Astrocyte (in vitro differentiated cells and primary cell): ENCODE measurements at regions not wholly inside any gene's neighbourhood (a gene's known extent, or its start where the extent isn't known, plus 50 kb on each side); places are given as distances from the start of the nearest gene placed in this dataset.

Experiments
- DNase-seq: peaks from one replicate; pipeline ENCODE4 v3.0.0-alpha.2; 2010; ENCODE audit warnings: low read depth
- FAIRE-seq: peaks from 2 replicates; lab custom pipeline; 2011; peaks lifted over from hg19 to GRCh38; lab: Jason Lieb, UNC
- H2AFZ ChIP-seq: 2 replicates; pipeline ENCODE4 v1.6.0; 2012; ENCODE audit warnings: low read depth, low read length, inconsistent platforms
- H3K27ac ChIP-seq: 2 replicates; pipeline ENCODE4 v1.5.1; 2011; ENCODE audit warnings: low read depth, low read length, inconsistent platforms
- H3K27me3 ChIP-seq: 2 replicates; pipeline ENCODE4 v1.6.0; 2011; ENCODE audit warnings: low read length, inconsistent platforms; ENCODE audit not compliant: insufficient read depth
- H3K36me3 ChIP-seq: 2 replicates; pipeline ENCODE4 v1.5.1; 2011; ENCODE audit warnings: low read length, inconsistent platforms; ENCODE audit not compliant: insufficient read depth
- H3K4me1 ChIP-seq: 2 replicates; pipeline ENCODE4 v1.5.1; 2011; ENCODE audit warnings: low read length, inconsistent platforms; ENCODE audit not compliant: insufficient read depth
- H3K4me2 ChIP-seq: 2 replicates; pipeline ENCODE4 v1.6.0; 2012; ENCODE audit warnings: low read length, inconsistent platforms
- H3K4me3 ChIP-seq: 2 replicates; pipeline ENCODE4 v1.5.1; 2011; ENCODE audit warnings: low read depth, mild to moderate bottlenecking, low read length, inconsistent platforms; ENCODE audit not compliant: insufficient read depth
- H3K79me2 ChIP-seq: 2 replicates; pipeline ENCODE4 v1.6.0; 2012; ENCODE audit warnings: mild to moderate bottlenecking, low read length, inconsistent platforms; ENCODE audit not compliant: insufficient read depth
- H3K9ac ChIP-seq: 2 replicates; pipeline ENCODE4 v1.6.0; 2012; ENCODE audit warnings: mild to moderate bottlenecking, low read length, inconsistent platforms
- H3K9me3 ChIP-seq: 2 replicates; pipeline ENCODE4 v1.5.1; 2012; ENCODE audit warnings: low read depth, mild to moderate bottlenecking, low read length, inconsistent platforms; ENCODE audit not compliant: insufficient read depth
- H4K20me1 ChIP-seq: 2 replicates; pipeline ENCODE4 v1.6.0; 2012; ENCODE audit warnings: low read length, inconsistent platforms; ENCODE audit not compliant: insufficient read depth
- H3K27ac Mint-ChIP-seq: one replicate; pipeline ENCODE4 v1.8.0; 2021; ENCODE audit warnings: mild to moderate bottlenecking, mixed read lengths; ENCODE audit not compliant: unreplicated experiment
- H3K27me3 Mint-ChIP-seq: one replicate; pipeline ENCODE4 v1.8.0; 2021; ENCODE audit warnings: low read depth, mixed read lengths; ENCODE audit not compliant: unreplicated experiment
- H3K36me3 Mint-ChIP-seq: one replicate; pipeline ENCODE4 v1.8.0; 2021; ENCODE audit warnings: low read depth, mixed read lengths; ENCODE audit not compliant: unreplicated experiment
- H3K4me1 Mint-ChIP-seq: one replicate; pipeline ENCODE4 v1.8.0; 2021; ENCODE audit warnings: low read depth, mixed read lengths; ENCODE audit not compliant: unreplicated experiment
- H3K4me3 Mint-ChIP-seq: one replicate; pipeline ENCODE4 v1.8.0; 2021; ENCODE audit warnings: mild to moderate bottlenecking, moderate library complexity, mixed read lengths; ENCODE audit not compliant: unreplicated experiment
- H3K9me3 Mint-ChIP-seq: one replicate; pipeline ENCODE4 v1.8.0; 2021; ENCODE audit warnings: mild to moderate bottlenecking, mixed read lengths; ENCODE audit not compliant: unreplicated experiment
- EZH2 ChIP-seq: IDR thresholded peaks from 2 replicates; pipeline ENCODE4 v1.6.1; 2012; ENCODE audit warnings: mild to moderate bottlenecking, low read length, inconsistent platforms; ENCODE audit not compliant: insufficient read depth
- TF ChIP-seq, protein P1 (sequence below): IDR thresholded peaks from 2 replicates; pipeline ENCODE4 v1.5.1; 2011; ENCODE audit warnings: low read depth, mild to moderate bottlenecking, inconsistent platforms, low read length, moderate library complexity; ENCODE audit not compliant: insufficient read depth

DNA sequence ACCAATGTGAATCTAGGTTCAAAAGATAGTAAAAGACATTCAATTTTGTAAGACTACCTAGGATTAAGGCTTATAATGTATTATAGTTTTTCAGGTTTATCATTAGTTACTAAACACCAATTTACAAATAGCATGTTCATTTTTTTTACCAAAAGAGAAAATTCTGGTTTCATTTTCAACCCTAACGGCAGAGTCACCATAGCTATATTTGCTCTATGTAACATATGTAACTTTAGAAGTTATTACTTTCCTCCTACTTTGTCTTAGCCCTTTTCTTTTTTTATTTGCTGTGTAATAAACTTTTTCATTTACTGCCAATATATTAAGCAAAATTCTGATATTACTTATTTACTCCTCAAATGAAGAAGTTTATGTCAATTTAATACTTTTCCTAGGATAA lies 639.6 kb downstream of the ARAP2 start:
- Histone ChIP-seq H3K4me3 (no peak overlapping the region), H3K9me3 (no peaks in the 10 kb centered on the region), H3K4me1 (no peaks in the 10 kb centered on the region), H3K79me2 (no peaks in the 10 kb centered on the region), H4K20me1 (no peaks in the 10 kb centered on the region), H3K27ac (no peak overlapping the region), H3K27me3 (no peaks in the 10 kb centered on the region), H2AFZ (no peak overlapping the region), H3K4me2 (no peak overlapping the region), H3K9ac (no peak overlapping the region), H3K36me3 (no peaks in the 10 kb centered on the region)
- no peak overlapping the region for H3K27ac Mint-ChIP-seq
- H3K27me3 Mint-ChIP-seq = no peaks in the 10 kb centered on the region
- no peak overlapping the region for H3K4me3 Mint-ChIP-seq
- FAIRE-seq (no peak), DNase-seq (no peak)
- TF ChIP-seq EZH2 = no peak
- TF ChIP-seq, protein P1, sequence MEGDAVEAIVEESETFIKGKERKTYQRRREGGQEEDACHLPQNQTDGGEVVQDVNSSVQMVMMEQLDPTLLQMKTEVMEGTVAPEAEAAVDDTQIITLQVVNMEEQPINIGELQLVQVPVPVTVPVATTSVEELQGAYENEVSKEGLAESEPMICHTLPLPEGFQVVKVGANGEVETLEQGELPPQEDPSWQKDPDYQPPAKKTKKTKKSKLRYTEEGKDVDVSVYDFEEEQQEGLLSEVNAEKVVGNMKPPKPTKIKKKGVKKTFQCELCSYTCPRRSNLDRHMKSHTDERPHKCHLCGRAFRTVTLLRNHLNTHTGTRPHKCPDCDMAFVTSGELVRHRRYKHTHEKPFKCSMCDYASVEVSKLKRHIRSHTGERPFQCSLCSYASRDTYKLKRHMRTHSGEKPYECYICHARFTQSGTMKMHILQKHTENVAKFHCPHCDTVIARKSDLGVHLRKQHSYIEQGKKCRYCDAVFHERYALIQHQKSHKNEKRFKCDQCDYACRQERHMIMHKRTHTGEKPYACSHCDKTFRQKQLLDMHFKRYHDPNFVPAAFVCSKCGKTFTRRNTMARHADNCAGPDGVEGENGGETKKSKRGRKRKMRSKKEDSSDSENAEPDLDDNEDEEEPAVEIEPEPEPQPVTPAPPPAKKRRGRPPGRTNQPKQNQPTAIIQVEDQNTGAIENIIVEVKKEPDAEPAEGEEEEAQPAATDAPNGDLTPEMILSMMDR = no peak
- no peaks in the 10 kb centered on the region for H3K9me3 Mint-ChIP-seq
- no peaks in the 10 kb centered on the region for H3K4me1 Mint-ChIP-seq
- H3K36me3 Mint-ChIP-seq = no peaks in the 10 kb centered on the region

DNA sequence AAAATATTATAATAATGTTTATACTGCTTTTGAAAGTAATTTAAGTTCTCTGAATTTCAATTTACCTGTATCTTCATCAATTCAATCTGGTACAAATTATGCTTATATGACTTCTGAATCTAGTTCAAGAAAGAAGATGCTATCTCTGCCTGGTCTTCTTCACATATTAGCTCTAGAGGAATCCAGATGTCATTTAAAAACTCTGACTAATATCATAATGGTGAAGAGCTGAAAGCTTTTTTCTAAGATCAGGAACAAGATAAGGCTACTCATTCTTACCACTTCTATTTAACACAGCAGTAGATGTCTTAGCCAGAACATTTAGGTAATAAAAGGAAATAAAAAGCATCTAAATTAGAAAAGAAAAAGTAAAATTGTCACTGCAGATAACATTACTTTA lies 636.1 kb downstream of the ARAP2 start:
- H3K36me3 Mint-ChIP-seq = no peaks in the 10 kb centered on the region
- Histone ChIP-seq H3K79me2 (no peaks in the 10 kb centered on the region), H3K27ac (no peak overlapping the region), H3K36me3 (no peaks in the 10 kb centered on the region), H3K9me3 (no peaks in the 10 kb centered on the region), H3K27me3 (no peaks in the 10 kb centered on the region), H2AFZ (no peak overlapping the region), H4K20me1 (no peaks in the 10 kb centered on the region), H3K4me1 (no peaks in the 10 kb centered on the region), H3K4me2 (no peak overlapping the region), H3K4me3 (no peak overlapping the region), H3K9ac (no peak overlapping the region)
- FAIRE-seq (no peak), DNase-seq (no peak)
- H3K4me3 Mint-ChIP-seq = no peak overlapping the region
- H3K4me1 Mint-ChIP-seq = no peaks in the 10 kb centered on the region
- H3K27me3 Mint-ChIP-seq = no peaks in the 10 kb centered on the region
- TF ChIP-seq, protein P1 = no peak
- no peak for TF ChIP-seq EZH2
- no peak overlapping the region for H3K27ac Mint-ChIP-seq
- no peaks in the 10 kb centered on the region for H3K9me3 Mint-ChIP-seq

DNA sequence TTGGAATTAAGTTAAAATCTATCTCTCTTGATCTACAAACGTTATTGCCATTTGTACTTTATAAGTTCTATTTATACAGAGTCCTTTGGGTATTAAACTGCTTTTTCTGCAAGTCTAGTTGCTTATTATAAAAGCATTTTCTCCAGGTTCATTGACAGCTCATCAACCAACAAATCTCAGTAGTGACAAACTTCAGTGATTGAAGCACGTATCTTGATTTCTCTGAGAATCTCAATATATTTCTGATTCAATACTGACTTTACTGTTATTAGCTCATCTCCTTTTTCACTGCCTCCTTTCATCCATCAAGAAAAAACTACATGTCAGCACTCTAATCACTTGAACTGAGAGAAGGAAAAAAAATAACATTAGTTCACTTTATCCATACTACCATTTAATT lies 630.2 kb downstream of the ARAP2 start:
- no peak for TF ChIP-seq EZH2
- Histone ChIP-seq H3K79me2 (no peaks in the 10 kb centered on the region), H3K4me1 (no peaks in the 10 kb centered on the region), H3K36me3 (no peaks in the 10 kb centered on the region), H2AFZ (no peak overlapping the region), H3K27me3 (no peaks in the 10 kb centered on the region), H3K27ac (no peak overlapping the region), H3K4me2 (no peak overlapping the region), H3K4me3 (no peak overlapping the region), H4K20me1 (no peaks in the 10 kb centered on the region), H3K9ac (no peak overlapping the region), H3K9me3 (no peaks in the 10 kb centered on the region)
- H3K9me3 Mint-ChIP-seq = no peaks in the 10 kb centered on the region
- FAIRE-seq (no peak), DNase-seq (no peak)
- no peaks in the 10 kb centered on the region for H3K36me3 Mint-ChIP-seq
- no peak overlapping the region for H3K4me3 Mint-ChIP-seq
- H3K27me3 Mint-ChIP-seq = no peaks in the 10 kb centered on the region
- no peaks in the 10 kb centered on the region for H3K4me1 Mint-ChIP-seq
- H3K27ac Mint-ChIP-seq = no peak overlapping the region
